Endothelial cell of umbilical vein (primary cell): ENCODE measurements at regions not wholly inside any gene's neighbourhood (a gene's known extent, or its start where the extent isn't known, plus 50 kb on each side); places are given as distances from the start of the nearest gene placed in this dataset.

Experiments used
- JUN ChIP-seq: IDR thresholded peaks from 2 replicates; pipeline ENCODE4 v1.6.1; 2011; ENCODE audit warnings: borderline replicate concordance, low read depth; ENCODE audit not compliant: insufficient read length, insufficient read depth
- MYC ChIP-seq: IDR thresholded peaks from one replicate; pipeline ENCODE4 v1.6.1; 2011; ENCODE audit warnings: mild to moderate bottlenecking, low read depth, low read length
- POLR2A ChIP-seq: IDR thresholded peaks from 2 replicates; pipeline ENCODE4 v1.6.1; 2012; ENCODE audit warnings: low read depth, mild to moderate bottlenecking, control low read depth, low read length
- POLR2AphosphoS5 ChIP-seq: IDR thresholded peaks from 2 replicates; pipeline ENCODE4 v1.6.1; 2012; ENCODE audit warnings: low read depth, mild to moderate bottlenecking, control low read depth, low read length, moderate library complexity; ENCODE audit not compliant: insufficient read depth
- TF ChIP-seq, protein P1 (sequence below), 2 donors: IDR thresholded peaks; 1 replicate in 1 of 2; 2 replicates in 1 of 2; pipeline ENCODE4 v1.5.1; 2011; ENCODE audit warnings: low read length in 2 of 2, mild to moderate bottlenecking in 2 of 2, moderate library complexity in 2 of 2, control low read depth in 1 of 2, inconsistent platforms in 1 of 2, low read depth in 1 of 2; ENCODE audit not compliant: insufficient read depth in 1 of 2; ENCODE audit errors: extremely low read depth in 1 of 2

DNA sequence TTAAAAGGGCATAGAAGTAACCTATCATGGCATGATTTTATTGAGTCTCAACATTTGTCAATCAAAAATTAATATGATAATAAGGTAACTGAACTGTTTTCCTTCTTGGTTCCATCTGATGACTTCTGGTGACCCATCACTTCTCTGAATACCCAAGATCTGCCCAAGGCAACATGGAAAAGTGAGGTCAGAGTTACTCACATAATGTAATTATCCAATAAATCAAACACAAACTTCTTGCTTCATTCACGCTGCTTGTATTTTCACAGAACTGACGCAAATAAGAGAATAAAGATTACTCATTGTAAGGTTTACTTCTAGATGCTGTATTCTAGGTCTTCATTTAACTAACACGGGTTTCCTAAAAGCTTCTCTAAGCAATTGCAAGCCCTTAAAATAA is 361.6 kb downstream of the RBM26 start:
- TF ChIP-seq, protein P1, sequence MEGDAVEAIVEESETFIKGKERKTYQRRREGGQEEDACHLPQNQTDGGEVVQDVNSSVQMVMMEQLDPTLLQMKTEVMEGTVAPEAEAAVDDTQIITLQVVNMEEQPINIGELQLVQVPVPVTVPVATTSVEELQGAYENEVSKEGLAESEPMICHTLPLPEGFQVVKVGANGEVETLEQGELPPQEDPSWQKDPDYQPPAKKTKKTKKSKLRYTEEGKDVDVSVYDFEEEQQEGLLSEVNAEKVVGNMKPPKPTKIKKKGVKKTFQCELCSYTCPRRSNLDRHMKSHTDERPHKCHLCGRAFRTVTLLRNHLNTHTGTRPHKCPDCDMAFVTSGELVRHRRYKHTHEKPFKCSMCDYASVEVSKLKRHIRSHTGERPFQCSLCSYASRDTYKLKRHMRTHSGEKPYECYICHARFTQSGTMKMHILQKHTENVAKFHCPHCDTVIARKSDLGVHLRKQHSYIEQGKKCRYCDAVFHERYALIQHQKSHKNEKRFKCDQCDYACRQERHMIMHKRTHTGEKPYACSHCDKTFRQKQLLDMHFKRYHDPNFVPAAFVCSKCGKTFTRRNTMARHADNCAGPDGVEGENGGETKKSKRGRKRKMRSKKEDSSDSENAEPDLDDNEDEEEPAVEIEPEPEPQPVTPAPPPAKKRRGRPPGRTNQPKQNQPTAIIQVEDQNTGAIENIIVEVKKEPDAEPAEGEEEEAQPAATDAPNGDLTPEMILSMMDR (IDR thresholded peaks at IDR 0.05; ENCODE audit: extremely low read depth in 1 of 2, insufficient read depth in 1 of 2, low read depth in 1 of 2, low read length in 2 of 2): no peak
- no peak for TF ChIP-seq JUN
- TF ChIP-seq POLR2AphosphoS5: no peak
- no peak for TF ChIP-seq POLR2A
- TF ChIP-seq MYC: no peak
